OCI-M2 (cell line): ENCODE measurements at regions not wholly inside any gene's neighbourhood (a gene's known extent, or its start where the extent isn't known, plus 50 kb on each side); places are given as distances from the start of the nearest gene placed in this dataset.

Source experiments
- DNase-seq: peaks from one replicate; lab custom pipeline; 2025; ENCODE audit not compliant: unreplicated experiment; lab: John Stamatoyannopoulos, UW

DNA sequence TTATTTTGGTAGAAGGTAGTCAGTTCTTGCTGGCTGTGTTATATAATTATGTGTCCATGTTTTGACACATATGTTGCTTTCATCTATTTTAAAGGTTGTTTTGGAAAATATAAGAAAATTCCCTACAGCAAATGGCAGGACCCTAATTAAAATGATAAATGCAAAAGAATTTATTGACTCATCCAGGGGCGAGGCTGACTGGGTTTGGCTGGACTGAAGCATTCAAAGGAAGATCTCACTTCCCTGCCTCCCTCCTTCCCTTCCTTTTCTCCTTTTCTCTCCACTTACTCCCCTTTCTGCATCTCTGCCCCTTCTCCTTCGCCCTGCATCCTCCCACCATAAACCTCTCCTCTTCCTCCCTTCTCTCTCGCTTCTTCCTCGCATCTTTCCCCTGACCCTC lies 129.6 kb downstream of the SNAPC1 start:
- DNase-seq: no peak

GRCh38 chr14:61893371-61893940 lies 131.2 kb downstream of the SNAPC1 start:
- DNase-seq: no peak

DNA sequence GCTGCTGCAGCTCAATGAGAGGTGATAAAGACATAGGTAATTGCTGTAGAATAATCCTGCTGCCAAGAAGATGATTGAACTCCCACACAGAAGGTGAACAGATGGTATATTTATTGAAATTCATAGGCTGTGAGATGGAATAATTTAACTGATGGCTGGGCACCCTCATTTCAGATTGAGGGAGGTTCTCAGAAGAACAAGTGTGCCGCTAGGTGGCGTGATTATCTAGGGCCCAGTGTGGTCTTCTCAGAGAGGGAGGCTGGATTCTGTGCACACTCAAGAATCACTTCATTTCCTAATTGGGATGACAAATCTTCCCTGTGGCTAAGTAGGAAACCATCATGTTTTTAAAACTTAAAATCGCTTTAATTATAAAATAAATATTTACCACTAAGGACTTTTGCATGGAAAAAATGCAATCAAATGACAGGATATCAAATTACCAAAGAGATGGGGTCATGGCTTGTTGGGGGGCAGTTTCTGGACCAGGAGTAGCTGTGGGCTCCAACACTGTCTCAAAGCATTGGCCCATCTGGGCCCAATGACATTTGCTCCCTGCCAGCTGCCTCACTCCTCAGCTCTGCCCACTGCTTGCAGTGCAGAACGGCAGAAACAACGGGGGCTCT lies 132.3 kb downstream of the SNAPC1 start:
- no peak for DNase-seq

DNA sequence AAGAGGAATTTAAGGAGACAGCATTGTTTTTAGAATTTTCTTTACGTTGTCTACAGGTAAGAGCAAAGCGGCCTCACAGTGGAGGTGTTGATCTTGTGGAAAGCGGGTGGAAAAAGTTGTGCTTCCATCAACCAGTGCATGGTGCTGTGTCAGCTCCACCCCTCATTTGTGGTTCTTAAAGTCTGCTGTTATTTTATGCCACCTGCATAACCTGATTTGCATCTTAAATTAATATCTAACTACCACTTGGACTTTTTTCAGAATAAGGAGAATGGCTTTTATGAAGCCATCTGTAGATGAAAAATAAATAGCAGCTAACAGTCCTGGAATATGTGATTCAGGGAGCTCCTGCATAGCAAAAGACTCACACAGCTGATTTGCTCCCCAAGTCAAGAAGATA lies 135.1 kb downstream of the SNAPC1 start:
- no peak for DNase-seq

DNA sequence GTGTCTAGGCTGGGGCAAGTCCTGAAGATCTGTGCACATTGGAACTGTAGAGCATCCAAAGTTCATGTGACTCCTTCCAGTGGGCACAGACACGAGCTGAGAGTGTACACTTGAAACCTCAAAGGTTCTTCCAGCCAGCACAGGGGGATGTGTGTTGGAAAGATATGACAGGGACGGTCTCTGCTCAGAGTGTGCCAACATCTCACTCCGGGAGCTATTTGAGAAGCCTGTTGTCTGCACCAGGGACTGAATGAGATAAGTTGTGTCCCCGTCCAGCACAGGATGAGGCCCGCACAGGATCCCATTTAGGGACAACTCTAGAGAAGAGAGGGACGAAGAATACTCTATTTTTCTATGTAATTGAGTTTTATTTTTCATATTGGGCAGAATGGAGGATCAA lies 136.3 kb downstream of the SNAPC1 start:
- DNase-seq: no peak

DNA sequence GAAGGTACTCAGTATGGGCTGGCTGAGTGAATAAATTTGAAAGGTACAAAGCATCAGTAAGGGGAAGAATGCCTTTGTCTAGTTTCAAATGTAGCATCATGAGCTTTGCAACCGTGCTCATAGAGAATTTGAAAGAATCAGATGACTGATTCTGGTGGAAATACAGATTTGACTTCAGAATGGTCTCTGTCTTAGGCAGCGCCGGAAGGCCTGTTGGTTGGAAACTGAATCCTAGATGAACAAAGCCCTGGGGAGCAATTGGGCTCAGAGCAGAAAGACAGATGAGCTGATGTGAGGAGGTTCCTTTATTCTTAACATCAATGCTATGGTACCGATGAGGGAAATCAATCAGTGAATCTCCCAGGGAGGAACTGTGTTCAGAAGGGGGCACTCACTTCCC lies 137.3 kb downstream of the SNAPC1 start:
- DNase-seq: no peak

GRCh38 chr14:61904946-61905345 lies 142.7 kb downstream of the SNAPC1 start:
- no peak for DNase-seq

- DNase-seq: no peak
These were observed 149.4 kb downstream of the SNAPC1 start for GRCh38 chr14:61911574-61911973.

- DNase-seq: no peak
These were observed 156.8 kb downstream of the SNAPC1 start for GRCh38 chr14:61918998-61919397.

GRCh38 chr14:61923348-61923747 lies 161.1 kb downstream of the SNAPC1 start:
- no peak for DNase-seq

DNA sequence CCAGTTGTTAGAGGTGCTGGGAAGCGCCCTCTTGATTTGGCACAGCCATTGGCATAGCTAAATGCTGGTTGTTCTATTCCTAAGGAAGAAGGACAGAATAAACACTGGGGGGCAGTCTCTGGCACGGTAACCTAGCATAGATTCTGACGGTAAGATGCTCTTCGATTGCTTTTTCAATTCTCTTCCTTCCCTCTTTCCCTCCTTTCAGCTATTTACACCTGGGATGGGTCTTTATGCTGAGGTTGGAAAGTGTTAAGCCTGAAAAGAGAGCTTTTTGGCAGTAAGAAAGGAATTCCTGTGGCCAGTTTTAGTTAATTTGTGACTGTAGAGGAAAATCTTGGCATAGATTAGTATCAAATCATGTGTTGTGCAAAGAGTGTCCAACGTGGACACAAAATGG lies 162.8 kb downstream of the SNAPC1 start:
- no peak for DNase-seq

DNA sequence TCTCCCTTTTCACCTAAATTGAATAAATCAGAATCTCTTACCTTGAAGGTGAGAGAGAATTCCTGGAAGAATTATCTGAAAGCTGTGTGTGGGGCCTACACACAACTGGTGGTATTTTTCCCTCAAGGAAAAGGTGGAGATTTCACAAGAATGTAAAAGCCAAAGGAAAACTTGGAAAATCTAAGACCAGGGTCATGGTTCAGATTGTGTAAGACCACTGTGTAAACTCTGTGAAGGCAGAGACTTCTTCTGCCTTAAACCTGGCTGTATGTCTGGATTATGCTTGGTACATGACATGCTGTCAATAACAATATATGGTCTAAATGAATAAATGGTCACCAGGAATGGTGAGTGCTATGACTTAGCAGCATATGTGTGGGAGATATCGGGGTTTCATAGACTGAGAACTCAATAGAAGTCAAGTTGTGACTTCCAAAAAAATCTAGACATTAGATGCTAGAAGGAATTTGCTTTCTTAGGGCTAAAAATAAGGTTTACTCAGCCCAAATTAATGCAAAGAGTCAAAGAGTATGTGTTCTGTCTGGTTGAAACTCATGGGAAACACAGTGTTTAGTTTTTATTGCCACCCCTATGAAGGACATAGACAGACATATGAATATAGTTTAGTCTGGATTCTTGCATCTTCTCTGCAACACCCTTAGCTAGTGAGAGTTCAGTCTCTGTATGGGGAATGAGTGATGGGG lies 163.7 kb downstream of the SNAPC1 start:
- DNase-seq: no peak

DNA sequence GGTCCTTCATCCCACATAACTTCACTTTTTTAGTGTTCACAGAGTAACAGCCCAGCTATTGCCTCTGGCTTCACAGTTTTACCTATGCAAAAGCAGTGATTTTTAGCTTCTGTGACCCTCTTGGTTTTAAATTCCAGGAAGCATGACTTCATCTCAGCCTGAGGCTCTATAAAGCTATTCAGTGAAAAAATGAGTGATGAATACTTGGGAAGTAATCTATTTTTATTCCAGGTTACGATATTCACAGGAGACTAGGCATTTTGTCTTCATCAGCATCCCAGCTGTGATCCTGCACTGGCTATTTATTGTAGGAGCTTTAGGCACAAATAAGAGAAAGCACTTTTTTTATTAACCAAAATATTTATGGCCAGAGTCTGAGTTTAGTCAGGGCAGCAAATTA lies 164.8 kb downstream of the SNAPC1 start:
- DNase-seq: no peak

- no peak for DNase-seq
These were observed 165.3 kb downstream of the SNAPC1 start for GRCh38 chr14:61927520-61927919.

DNA sequence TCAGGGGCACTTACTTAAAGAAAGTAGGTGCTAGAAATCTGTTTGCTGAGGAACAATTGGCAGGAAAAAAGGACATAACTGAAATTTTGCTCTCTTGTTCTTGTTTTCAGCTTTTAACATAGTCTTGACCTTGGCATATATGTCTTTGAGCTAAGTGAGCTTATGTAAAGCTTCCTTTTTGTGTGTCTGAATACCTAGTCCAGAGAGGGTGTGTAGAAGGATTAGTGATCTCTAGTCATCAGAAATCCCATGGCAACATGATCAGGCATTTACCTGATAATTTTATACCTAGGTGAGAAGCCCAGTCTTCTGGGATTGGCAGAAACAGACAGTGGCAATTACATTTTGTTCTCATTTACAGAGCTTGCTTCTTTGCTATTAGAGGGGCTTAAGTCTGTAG lies 166.1 kb downstream of the SNAPC1 start:
- no peak for DNase-seq

GRCh38 chr14:61928701-61929100 lies 166.5 kb downstream of the SNAPC1 start:
- DNase-seq: no peak

GRCh38 chr14:61929651-61930050 lies 167.4 kb downstream of the SNAPC1 start:
- DNase-seq: no peak

GRCh38 chr14:61930101-61930857 lies 168.1 kb downstream of the SNAPC1 start:
- no peak for DNase-seq

GRCh38 chr14:61932974-61933373 lies 170.8 kb downstream of the SNAPC1 start:
- DNase-seq: no peak

GRCh38 chr14:61934385-61934784 lies 172.2 kb downstream of the SNAPC1 start:
- no peak for DNase-seq

- no peak for DNase-seq
These were observed 177.6 kb downstream of the SNAPC1 start for GRCh38 chr14:61939776-61940175.
